ENCODE measurements at regions not wholly inside any gene's neighbourhood (a gene's known extent, or its start where the extent isn't known, plus 50 kb on each side); places are given as distances from the start of the nearest gene placed in this dataset.

DNA sequence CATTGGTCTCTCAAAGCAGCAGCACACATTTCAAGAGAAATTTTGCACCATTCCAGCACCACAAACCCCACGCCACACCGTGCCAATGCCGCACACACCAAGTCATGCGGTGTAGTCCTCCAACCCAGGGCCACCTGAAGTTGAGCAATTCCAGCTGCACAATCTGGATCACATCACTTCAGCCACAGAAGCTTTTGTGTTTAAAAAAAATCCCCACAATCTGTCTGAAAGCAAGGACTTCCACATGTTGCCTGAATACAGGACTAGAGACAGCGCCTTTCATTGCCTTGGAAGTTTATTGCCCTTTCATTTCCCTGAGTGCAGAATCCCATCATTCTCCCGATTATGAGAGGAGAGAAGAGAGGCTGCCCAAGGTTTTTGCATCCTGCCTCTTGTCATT, 175.6 kb upstream of the BCL6 start:
- Histone ChIP-seq H3K9me3 (ENCODE audit: control insufficient read depth in 1 of 2, insufficient read depth in 1 of 2, low read depth in 1 of 2, low read length in 2 of 2) (no peaks in the 10 kb centered on the region), H4K20me1 (ENCODE audit: insufficient read depth) (no peaks in the 10 kb centered on the region), H3K27me3 (ENCODE audit: insufficient read depth, low read length) (no peaks in the 10 kb centered on the region), H3K27ac (ENCODE audit: low read depth, low read length) (no peak overlapping the region), H3K4me3 (replicated peaks in 1 of 2; ENCODE audit: low read depth in 1 of 2, low read length in 2 of 2) (no peak overlapping the region), H3K4me1 (ENCODE audit: control insufficient read depth in 1 of 2, insufficient read depth in 2 of 2, low read length in 2 of 2) (no peaks in the 10 kb centered on the region), H3K36me3 (ENCODE audit: control insufficient read depth in 1 of 2, insufficient read depth in 2 of 2, low read length in 2 of 2) (no peaks in the 10 kb centered on the region), H3K4me2 (ENCODE audit: low read length) (no peak overlapping the region), H3K79me2 (ENCODE audit: insufficient read depth, low read length) (no peaks in the 10 kb centered on the region), H3K9me2 (ENCODE audit: insufficient read depth) (no peaks in the 10 kb centered on the region), H3K9ac (ENCODE audit: low read length) (no peak overlapping the region), H2AFZ (ENCODE audit: low read depth, low read length, poor library complexity, severe bottlenecking) (no peak overlapping the region)
- TF ChIP-seq POLR2A (IDR thresholded peaks at IDR 0.05; ENCODE audit: borderline replicate concordance, extremely low read depth, insufficient read depth, insufficient read length) (no peak), CBX3 (IDR thresholded peaks at IDR 0.05; ENCODE audit: low read depth) (no peak), EZH2phosphoT487 (IDR thresholded peaks at IDR 0.05; ENCODE audit: borderline replicate concordance) (no peak), TCF7L2 (IDR thresholded peaks at IDR 0.05; ENCODE audit: borderline replicate concordance, extremely low read depth, insufficient read depth, insufficient read length) (no peak), YY1 (IDR thresholded peaks at IDR 0.05; ENCODE audit: extremely low read depth, insufficient replicate concordance, low read depth, low read length) (no peak), SIN3A (IDR thresholded peaks at IDR 0.05; ENCODE audit: low read depth) (no peak)
- TF ChIP-seq, protein P1, sequence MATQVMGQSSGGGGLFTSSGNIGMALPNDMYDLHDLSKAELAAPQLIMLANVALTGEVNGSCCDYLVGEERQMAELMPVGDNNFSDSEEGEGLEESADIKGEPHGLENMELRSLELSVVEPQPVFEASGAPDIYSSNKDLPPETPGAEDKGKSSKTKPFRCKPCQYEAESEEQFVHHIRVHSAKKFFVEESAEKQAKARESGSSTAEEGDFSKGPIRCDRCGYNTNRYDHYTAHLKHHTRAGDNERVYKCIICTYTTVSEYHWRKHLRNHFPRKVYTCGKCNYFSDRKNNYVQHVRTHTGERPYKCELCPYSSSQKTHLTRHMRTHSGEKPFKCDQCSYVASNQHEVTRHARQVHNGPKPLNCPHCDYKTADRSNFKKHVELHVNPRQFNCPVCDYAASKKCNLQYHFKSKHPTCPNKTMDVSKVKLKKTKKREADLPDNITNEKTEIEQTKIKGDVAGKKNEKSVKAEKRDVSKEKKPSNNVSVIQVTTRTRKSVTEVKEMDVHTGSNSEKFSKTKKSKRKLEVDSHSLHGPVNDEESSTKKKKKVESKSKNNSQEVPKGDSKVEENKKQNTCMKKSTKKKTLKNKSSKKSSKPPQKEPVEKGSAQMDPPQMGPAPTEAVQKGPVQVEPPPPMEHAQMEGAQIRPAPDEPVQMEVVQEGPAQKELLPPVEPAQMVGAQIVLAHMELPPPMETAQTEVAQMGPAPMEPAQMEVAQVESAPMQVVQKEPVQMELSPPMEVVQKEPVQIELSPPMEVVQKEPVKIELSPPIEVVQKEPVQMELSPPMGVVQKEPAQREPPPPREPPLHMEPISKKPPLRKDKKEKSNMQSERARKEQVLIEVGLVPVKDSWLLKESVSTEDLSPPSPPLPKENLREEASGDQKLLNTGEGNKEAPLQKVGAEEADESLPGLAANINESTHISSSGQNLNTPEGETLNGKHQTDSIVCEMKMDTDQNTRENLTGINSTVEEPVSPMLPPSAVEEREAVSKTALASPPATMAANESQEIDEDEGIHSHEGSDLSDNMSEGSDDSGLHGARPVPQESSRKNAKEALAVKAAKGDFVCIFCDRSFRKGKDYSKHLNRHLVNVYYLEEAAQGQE (IDR thresholded peaks at IDR 0.05; ENCODE audit: low read depth) = no peak
- no peak for DNase-seq (ENCODE audit: low read depth, low spot score)
- ChIA-PET RAD21 (ENCODE audit: low non-redundant PET in 1 of 2, low total read pairs in 2 of 2, uncharacterized antibody in 2 of 2, unreplicated experiment in 2 of 2) (no interaction called here), POLR2A (no interaction called here), CTCF (no interaction called here)
- intact Hi-C loops (cut with micrococcal nuclease) = no loop called here
- ATAC-seq = no peak
- BruUV-seq (replicated peaks) = no TSS peak

Data from HCT116 (cell line).